ENCODE measurements at regions not wholly inside any gene's neighbourhood (a gene's known extent, or its start where the extent isn't known, plus 50 kb on each side); places are given as distances from the start of the nearest gene placed in this dataset.

- DNase-seq: no peak
Measured at GRCh38 chr20:63127700-63128364, 88.1 kb downstream of the YTHDF1 start.

GRCh38 chr20:63126876-63127699, 88.8 kb downstream of the YTHDF1 start:
- no peak for DNase-seq

GRCh38 chr20:63125838-63126601, 89.9 kb downstream of the YTHDF1 start:
- no peak for DNase-seq

GRCh38 chr20:63125581-63125837, 90.4 kb downstream of the YTHDF1 start:
- no peak for DNase-seq

GRCh38 chr20:63124782-63125580, 91.0 kb downstream of the YTHDF1 start:
- DNase-seq: no peak

GRCh38 chr20:63124092-63124781, 91.7 kb downstream of the YTHDF1 start:
- DNase-seq: no peak

GRCh38 chr20:63123331-63123741, 92.6 kb downstream of the YTHDF1 start:
- DNase-seq: no peak

- DNase-seq: no peak
Measured at GRCh38 chr20:63122626-63123025, 93.3 kb downstream of the YTHDF1 start.

- DNase-seq: no peak
Measured at GRCh38 chr20:63121749-63122405, 94.1 kb downstream of the YTHDF1 start.

- DNase-seq: no peak
Measured at GRCh38 chr20:63121246-63121645, 94.7 kb downstream of the YTHDF1 start.

GRCh38 chr20:63120808-63121090, 95.2 kb downstream of the YTHDF1 start:
- DNase-seq: no peak

- DNase-seq: no peak
Measured at GRCh38 chr20:63119963-63120807, 95.7 kb downstream of the YTHDF1 start.

- no peak for DNase-seq
Measured at GRCh38 chr20:63119121-63119962, 96.6 kb downstream of the YTHDF1 start.

GRCh38 chr20:63118303-63119120, 97.4 kb downstream of the YTHDF1 start:
- DNase-seq: no peak

GRCh38 chr20:63117661-63118302, 98.1 kb downstream of the YTHDF1 start:
- no peak for DNase-seq

GRCh38 chr20:63117151-63117550, 98.8 kb downstream of the YTHDF1 start:
- no peak for DNase-seq

GRCh38 chr20:63116412-63117106, 99.4 kb downstream of the YTHDF1 start:
- DNase-seq: peak; percentile 2
